ENCODE measurements at regions not wholly inside any gene's neighbourhood (a gene's known extent, or its start where the extent isn't known, plus 50 kb on each side); places are given as distances from the start of the nearest gene placed in this dataset.
A peak's percentile ranks its signal among the peaks of the same experiment; 100 is the strongest.

DNA sequence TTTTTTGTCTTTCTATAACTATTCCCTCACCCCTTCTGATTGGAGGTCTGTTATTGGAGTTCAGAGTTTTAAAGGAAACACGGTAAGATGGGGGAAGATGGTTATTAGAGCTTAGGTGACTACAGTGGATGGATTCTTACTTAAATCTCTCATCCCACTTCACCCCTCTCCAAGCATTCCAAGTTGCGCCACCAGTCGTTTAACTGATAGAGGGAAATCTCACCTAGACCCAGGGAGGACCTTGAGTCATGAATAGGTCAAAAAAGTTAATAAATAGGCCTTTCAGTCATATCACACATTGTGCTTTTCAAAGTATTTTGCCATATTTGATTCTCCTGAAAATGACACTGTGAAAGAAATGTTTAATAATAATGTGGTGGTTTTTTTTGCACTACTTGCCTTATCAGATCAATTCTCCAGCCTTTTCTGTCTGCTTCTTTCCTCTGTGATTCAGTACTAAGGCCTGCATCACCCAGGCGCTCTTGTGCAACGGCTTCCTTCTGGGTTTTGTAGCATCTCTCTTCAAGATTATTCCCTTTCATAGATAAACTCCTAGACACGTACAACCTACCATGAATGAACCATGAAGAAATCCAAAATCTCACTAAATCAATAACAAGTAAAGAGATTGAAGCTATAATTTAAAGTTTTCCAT is 100.4 kb upstream of the TGFBR2 start:
- H3K4me1 ChIP-seq, result no peaks in the 10 kb centered on the region
- 74% methylated on average over 6 of the region's 6 CpGs for WGBS (ENCODE audit: insufficient coverage, low coverage, low lambda C conversion rate, missing lambda C conversion rate)

DNA sequence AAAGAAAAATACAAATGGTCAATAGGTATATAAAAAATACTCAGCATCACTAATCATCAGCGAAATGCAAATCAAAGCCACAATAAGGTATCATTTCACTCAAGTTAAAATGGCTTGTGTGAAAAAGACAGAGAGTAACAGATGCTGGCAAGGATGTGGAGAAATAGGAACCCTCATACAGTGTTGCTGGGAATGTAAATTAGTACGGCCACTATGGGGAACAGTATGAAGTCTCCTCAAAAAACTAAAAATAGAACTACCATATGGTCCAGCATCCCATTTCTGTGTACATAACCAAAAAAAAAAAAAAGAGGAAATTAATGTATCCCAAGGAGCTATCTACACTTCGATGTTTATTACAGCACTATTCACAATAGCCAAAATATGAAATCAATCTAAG is 98.1 kb upstream of the TGFBR2 start:
- no peaks in the 10 kb centered on the region for H3K9me3 ChIP-seq
- DNase-seq (no peak), ATAC-seq (no peak)
- TF ChIP-seq, protein P1, sequence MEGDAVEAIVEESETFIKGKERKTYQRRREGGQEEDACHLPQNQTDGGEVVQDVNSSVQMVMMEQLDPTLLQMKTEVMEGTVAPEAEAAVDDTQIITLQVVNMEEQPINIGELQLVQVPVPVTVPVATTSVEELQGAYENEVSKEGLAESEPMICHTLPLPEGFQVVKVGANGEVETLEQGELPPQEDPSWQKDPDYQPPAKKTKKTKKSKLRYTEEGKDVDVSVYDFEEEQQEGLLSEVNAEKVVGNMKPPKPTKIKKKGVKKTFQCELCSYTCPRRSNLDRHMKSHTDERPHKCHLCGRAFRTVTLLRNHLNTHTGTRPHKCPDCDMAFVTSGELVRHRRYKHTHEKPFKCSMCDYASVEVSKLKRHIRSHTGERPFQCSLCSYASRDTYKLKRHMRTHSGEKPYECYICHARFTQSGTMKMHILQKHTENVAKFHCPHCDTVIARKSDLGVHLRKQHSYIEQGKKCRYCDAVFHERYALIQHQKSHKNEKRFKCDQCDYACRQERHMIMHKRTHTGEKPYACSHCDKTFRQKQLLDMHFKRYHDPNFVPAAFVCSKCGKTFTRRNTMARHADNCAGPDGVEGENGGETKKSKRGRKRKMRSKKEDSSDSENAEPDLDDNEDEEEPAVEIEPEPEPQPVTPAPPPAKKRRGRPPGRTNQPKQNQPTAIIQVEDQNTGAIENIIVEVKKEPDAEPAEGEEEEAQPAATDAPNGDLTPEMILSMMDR (IDR thresholded peaks at IDR 0.05), result no peak
- no peak for TF ChIP-seq POLR2A (IDR thresholded peaks at IDR 0.05)
- H3K27me3 ChIP-seq, result no peaks in the 10 kb centered on the region
- WGBS (ENCODE audit: insufficient coverage, low coverage, low lambda C conversion rate, missing lambda C conversion rate), result 76% methylated on average over 3 of the region's 3 CpGs
- H3K4me3 ChIP-seq, result no peak overlapping the region
- intact Hi-C loops (cut with DNase I), result no loop called here
- no peaks in the 10 kb centered on the region for H3K36me3 ChIP-seq
- H3K4me1 ChIP-seq, result peaks cover 0 to 16% (median 0%) of the 10 kb centered on the region in 4 donors
- H3K27ac ChIP-seq, result no peak overlapping the region

More for the DNA sequence above, 100.4 kb upstream of the TGFBR2 start:
- Histone ChIP-seq H3K27me3 (no peaks in the 10 kb centered on the region), H3K9me3 (no peaks in the 10 kb centered on the region), H3K4me3 (no peak overlapping the region), H3K27ac (no peak overlapping the region), H3K36me3 (no peaks in the 10 kb centered on the region)
- intact Hi-C loops (cut with DNase I), result no loop called here
- TF ChIP-seq, protein P1 (IDR thresholded peaks at IDR 0.05), result no peak
- no peak for TF ChIP-seq POLR2A (IDR thresholded peaks at IDR 0.05)
- no peak for DNase-seq
- no peak for ATAC-seq

DNA sequence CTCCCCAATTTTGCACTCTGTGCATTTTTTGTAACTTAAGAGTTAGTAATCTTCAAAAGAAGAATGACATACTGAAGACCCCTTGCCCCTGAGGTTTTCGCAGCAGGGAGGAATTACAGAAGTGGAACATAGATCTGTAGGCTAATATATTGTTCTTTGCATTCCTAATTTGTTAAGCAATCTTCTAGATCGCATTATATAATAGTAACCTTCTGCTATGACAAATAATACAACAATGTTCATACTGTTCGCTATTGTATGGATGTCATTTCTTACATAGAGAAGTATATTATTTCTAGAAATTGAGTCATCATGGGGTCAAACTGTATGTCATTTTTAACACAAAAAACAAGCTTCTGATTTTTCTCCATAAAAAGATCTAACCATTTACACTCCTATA is 95.8 kb upstream of the TGFBR2 start:
- intact Hi-C loops (cut with DNase I), result no loop called here
- Histone ChIP-seq H3K4me3 (no peak overlapping the region), H3K9me3 (no peaks in the 10 kb centered on the region), H3K36me3 (no peaks in the 10 kb centered on the region), H3K27me3 (no peaks in the 10 kb centered on the region), H3K4me1 (peaks cover 0 to 16% (median 0%) of the 10 kb centered on the region in 4 donors), H3K27ac (no peak overlapping the region)
- 90% methylated on average over 3 of the region's 3 CpGs for WGBS (ENCODE audit: insufficient coverage, low coverage, low lambda C conversion rate, missing lambda C conversion rate)
- TF ChIP-seq, protein P1 (IDR thresholded peaks at IDR 0.05), result no peak
- TF ChIP-seq POLR2A (IDR thresholded peaks at IDR 0.05), result no peak
- ATAC-seq, result no peak
- no peak for DNase-seq

DNA sequence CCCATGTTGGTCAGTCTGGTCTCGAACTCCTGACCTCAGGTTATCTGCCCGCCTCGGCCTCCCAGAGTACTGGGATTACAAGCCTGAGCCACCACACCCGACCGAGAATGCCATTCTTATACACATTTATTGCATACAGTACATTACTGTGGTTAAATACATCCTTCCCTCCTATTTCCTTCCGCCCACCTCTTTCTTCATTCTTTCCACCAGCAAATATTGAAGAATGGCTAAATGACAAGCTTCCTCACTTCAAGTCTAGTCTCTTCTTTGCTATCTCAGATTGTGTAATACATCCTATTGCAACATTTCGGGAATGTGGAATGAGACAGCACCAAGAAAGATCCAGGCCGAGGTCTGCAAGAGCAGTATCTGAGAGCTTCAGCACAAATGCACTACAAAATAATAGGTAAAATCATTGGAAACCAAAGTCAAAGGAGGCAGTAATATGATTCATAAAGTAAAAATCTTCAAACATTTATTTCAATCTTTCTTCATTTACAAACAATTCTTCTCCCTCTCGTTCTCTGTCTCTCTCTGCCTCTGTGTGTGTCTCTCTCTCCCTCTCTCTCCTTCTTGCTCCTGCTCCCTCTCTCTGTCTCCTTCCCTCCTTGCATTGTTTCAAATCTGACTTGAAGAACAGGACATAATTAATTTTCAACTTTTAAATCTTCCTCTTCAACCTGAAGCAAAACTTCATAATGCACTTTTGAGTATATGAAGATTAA is 94.7 kb upstream of the TGFBR2 start:
- peak; percentile 86 to 91 (median 88) for ATAC-seq
- Histone ChIP-seq H3K9me3 (no peaks in the 10 kb centered on the region), H3K27ac (no peak overlapping the region), H3K27me3 (no peaks in the 10 kb centered on the region), H3K36me3 (no peaks in the 10 kb centered on the region), H3K4me1 (peaks cover 0 to 25% (median 2%) of the 10 kb centered on the region in 4 donors), H3K4me3 (no peak overlapping the region)
- 33% methylated on average over 7 of the region's 9 CpGs for whole genome bisulfite sequencing (ENCODE audit: insufficient coverage, low coverage, low lambda C conversion rate, missing lambda C conversion rate)
- TF ChIP-seq POLR2A (IDR thresholded peaks at IDR 0.05), result no peak
- TF ChIP-seq, protein P1 (IDR thresholded peaks at IDR 0.05), result no peak
- intact Hi-C loops (cut with DNase I), result no loop called here
- no peak for DNase-seq
